ENCODE measurements at regions not wholly inside any gene's neighbourhood (a gene's known extent, or its start where the extent isn't known, plus 50 kb on each side); places are given as distances from the start of the nearest gene placed in this dataset.

GRCh38 chr21:19261731-19262376 lies 858.3 kb upstream of the TMPRSS15 start:
- no peak for DNase-seq

DNA sequence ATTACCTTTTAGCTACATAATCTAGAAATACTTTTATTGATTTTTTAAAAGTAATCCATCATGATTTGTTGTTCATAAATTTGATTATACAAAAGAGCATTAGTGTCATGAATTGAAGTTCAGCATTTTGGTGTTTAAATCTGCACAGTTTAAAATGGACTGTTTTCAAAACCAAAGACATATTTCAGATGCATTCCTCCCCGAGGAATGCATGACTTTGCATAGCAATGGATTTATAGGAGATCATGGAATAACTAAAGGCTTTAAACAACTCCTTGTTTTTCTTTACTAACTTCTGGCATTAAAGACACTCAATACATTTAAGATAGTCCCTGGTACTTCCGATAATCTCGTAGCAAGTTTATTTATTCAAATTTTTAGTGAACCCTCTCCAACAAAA lies 863.1 kb upstream of the TMPRSS15 start:
- no peak for DNase-seq

GRCh38 chr21:19268686-19269085 lies 865.1 kb upstream of the TMPRSS15 start:
- DNase-seq: no peak

DNA sequence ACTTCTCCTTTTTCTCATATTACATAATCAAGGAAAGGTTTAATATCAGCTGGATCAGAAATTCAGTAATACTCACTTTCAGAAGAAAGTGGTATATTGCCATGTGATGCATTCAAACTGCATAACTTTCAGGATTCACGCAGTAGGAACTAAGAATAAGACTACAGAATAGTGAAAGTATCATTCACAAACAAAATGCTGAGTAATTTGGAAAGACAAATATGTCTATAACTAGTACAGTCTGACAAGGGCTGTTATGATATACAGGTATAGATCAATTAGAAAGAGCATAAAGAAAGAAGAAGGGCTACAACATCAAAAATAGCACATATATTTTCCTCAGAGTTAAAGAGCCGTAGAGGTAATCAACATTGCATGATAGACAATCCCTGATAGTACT lies 871.5 kb upstream of the TMPRSS15 start:
- no peak for DNase-seq

DNA sequence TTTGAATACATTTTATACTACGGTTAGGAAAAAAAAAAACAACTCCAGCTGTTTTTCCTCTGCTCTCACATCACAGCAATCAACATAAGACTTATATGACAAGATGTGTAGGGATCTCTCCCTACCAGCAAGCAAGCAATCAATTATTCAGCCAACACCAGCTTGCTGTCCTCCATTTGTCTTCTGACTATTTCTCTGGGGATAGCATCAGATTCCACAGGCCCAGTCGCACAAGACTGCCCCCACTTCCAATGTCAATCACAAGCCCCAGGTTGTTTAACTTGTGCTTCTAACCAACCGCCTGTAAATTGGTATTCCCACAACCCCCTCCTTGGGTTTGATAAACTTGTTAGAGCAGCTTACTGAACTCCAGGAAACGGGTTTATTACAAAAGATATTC lies 873.1 kb upstream of the TMPRSS15 start:
- DNase-seq: no peak

- no peak for DNase-seq
Observed at GRCh38 chr21:19286876-19287275, 883.3 kb upstream of the TMPRSS15 start.

- no peak for DNase-seq
Observed at GRCh38 chr21:19290328-19290727, 886.7 kb upstream of the TMPRSS15 start.

- DNase-seq: no peak
Observed at GRCh38 chr21:19320291-19320690, 916.7 kb upstream of the TMPRSS15 start.

DNA sequence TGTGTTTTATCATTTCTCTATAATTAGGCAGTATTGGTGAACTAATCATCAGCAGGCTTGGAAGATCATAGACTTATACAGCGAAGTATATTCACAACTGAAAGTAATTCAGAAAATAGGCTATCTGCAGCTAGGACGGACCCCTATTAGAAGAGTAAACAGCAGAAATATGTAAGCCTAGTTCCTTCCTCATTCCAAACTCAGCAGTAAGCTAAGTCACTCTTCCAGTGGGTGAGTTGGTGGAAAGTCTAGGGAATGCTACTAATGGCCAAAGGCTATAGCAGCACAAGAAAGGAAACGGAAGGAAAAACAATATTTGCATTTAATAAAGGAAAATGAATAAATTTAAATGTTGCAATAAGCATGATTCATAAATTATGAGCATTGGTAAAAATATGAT lies 918.1 kb upstream of the TMPRSS15 start:
- DNase-seq: no peak

DNA sequence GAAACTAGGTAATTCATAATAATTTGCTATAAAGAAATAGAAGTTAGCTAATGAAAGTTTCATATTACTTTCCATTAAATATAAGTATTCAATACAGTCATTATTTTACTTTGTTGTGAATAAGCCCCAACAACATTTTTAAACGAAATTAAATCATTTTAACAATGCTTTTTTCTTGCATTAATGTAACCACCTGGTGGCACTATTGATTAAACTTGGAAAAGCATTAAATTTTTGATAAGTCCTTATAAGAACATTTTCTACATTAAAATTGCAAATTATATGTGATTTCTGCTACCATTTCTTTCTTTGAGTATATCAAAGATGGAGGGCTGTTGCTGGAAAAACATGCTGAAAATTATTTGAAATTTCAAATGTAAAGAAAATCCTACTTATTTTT lies 918.8 kb upstream of the TMPRSS15 start:
- no peak for DNase-seq

GRCh38 chr21:19326531-19327319 lies 923.1 kb upstream of the TMPRSS15 start:
- no peak for DNase-seq

DNA sequence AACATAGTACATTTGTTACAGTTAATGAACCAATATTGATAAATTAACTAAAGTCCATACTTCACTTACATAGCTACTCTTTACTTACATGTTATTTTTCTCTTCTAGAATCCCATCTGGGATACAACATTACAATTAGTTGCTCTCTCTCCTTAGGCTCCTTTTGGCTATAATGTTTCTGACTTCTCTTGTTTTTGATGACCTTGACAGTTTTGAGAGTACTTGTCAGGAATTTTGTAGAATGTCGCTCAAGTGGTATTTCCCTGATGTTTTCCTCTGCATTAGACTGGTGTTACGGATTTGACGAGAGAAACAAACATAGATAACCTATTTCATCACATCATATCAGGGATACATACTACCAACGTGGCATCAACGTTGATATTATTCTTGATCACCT lies 925.4 kb upstream of the TMPRSS15 start:
- no peak for DNase-seq

GRCh38 chr21:19340303-19340702 lies 936.7 kb upstream of the TMPRSS15 start:
- DNase-seq: no peak

DNA sequence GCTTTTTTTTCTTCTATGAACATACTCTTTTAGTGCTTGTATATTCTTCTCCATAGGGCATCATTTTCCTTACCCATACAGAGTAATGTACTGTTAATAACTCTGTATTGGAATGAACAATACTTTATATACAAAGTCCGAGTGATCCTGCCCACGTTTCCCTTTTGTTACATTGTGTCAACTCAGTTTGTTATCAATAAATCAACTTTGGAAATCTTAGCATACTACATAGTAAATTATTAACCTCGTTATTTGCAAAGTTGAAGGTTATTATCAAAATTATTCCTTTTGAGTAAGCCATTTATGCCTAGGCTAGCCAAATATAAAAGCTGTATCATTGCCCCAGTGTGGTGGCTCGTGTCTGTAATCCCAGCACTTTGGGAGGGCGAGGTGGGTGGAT lies 937.4 kb upstream of the TMPRSS15 start:
- no peak for DNase-seq

GRCh38 chr21:19343711-19344110 lies 940.1 kb upstream of the TMPRSS15 start:
- DNase-seq: no peak

DNA sequence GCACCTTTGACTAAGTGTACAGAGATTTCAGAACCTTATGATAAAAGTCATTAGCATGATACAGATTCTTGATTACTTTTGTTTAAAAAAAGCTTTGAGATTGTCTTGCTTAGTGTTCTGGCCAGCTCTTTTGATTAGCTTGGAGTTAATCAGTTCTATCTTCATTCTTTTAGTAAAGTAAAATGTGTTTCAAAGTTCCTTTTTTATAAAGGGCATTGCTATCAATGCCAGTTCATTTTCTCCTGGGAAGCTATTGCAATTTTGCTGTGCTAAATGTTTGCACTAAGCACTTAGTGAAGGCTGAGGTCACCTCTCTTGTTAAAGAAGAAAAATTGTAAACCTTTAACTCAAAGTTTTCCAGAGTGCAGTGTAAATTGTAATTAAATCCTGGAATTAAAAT lies 946.7 kb upstream of the TMPRSS15 start:
- DNase-seq: no peak

- DNase-seq: no peak
Observed at GRCh38 chr21:19353256-19353655, 949.7 kb upstream of the TMPRSS15 start.

GRCh38 chr21:19368944-19369343 lies 965.4 kb upstream of the TMPRSS15 start:
- no peak for DNase-seq

- DNase-seq: no peak
Observed at GRCh38 chr21:19392390-19392789, 988.8 kb upstream of the TMPRSS15 start.

DNA sequence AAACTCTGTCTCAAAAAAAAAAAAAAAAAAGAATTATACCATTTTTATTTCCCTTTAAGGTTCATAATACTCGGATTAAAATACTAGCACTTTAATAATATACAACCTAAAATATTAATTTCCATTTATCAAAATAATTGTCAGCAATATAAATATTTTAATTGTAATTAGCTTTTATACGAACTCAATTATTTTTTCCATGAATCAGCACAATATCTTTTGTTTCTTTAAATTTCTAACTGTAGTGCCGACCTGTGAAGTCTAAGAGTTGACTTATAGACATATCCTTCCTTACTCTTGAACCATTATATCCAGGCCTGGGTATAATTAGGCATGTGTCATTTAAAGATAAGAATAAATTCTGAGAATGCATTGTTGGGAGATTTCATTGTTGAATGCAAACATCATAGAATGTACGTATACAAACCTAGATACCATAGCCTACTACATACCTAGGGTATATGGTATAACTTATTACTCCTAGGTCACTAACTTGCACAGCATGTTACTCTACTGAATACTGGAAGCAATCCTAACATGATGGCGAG lies 996.7 kb upstream of the TMPRSS15 start:
- no peak for DNase-seq

GRCh38 chr21:19402870-19403269 lies 999.3 kb upstream of the TMPRSS15 start:
- DNase-seq: no peak

- no peak for DNase-seq
Observed at GRCh38 chr21:19405326-19405725, 1001.7 kb upstream of the TMPRSS15 start.

DNA sequence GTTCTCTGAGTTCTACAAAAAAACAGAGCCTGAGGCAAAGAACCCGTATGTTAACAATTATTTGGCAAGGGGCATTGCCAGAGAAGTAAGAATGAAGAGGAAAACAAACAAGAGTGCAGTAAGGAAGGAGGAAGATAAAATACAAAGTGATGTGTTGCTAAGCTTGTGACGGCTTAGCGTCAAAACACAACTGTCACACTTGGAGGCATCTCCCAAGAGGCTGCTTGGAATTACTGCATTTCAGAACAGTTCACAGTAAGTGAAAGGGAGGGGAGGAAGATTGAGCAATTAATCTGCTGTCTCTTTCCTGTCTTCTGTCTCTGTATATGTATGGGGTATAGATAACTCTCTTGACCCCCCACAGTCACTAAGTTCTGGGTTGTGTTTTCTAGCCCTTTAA lies 1017.0 kb upstream of the TMPRSS15 start:
- no peak for DNase-seq

GRCh38 chr21:19433623-19434022 lies 1030.0 kb upstream of the TMPRSS15 start:
- no peak for DNase-seq

All from activated CD4-positive, CD25-positive, alpha-beta regulatory T cell treated with anti-CD3 and anti-CD28 coated beads, Interleukin-2, amount 50 U/mL, for 72 hours (primary cell).